ENCODE measurements at regions not wholly inside any gene's neighbourhood (a gene's known extent, or its start where the extent isn't known, plus 50 kb on each side); places are given as distances from the start of the nearest gene placed in this dataset.

GRCh38 chr10:6729071-6729774 lies 149.1 kb upstream of the PRKCQ start:
- no peak for TF ChIP-seq CTCF (IDR thresholded peaks at IDR 0.05; ENCODE audit: low read depth, low read length, missing control alignments)
- no peak overlapping the region for H3K4me3 ChIP-seq (ENCODE audit: low read depth, low read length)
- DNase-seq (ENCODE audit: low read depth) = no peak

- no peak for TF ChIP-seq CTCF (IDR thresholded peaks at IDR 0.05; ENCODE audit: low read depth, low read length, missing control alignments)
- no peak for DNase-seq (ENCODE audit: low read depth)
- no peak overlapping the region for H3K4me3 ChIP-seq (ENCODE audit: low read depth, low read length)
Measured at GRCh38 chr10:6726924-6727323, 146.8 kb upstream of the PRKCQ start.

GRCh38 chr10:6722616-6723004 lies 142.5 kb upstream of the PRKCQ start:
- H3K4me3 ChIP-seq (ENCODE audit: low read depth, low read length) = no peak overlapping the region
- DNase-seq (ENCODE audit: low read depth) = no peak
- no peak for TF ChIP-seq CTCF (IDR thresholded peaks at IDR 0.05; ENCODE audit: low read depth, low read length, missing control alignments)

- TF ChIP-seq CTCF (IDR thresholded peaks at IDR 0.05; ENCODE audit: low read depth, low read length, missing control alignments) = no peak
- no peak overlapping the region for H3K4me3 ChIP-seq (ENCODE audit: low read depth, low read length)
- DNase-seq (ENCODE audit: low read depth) = no peak
Measured at GRCh38 chr10:6721964-6722615, 142.0 kb upstream of the PRKCQ start.

- no peak for TF ChIP-seq CTCF (IDR thresholded peaks at IDR 0.05; ENCODE audit: low read depth, low read length, missing control alignments)
- DNase-seq (ENCODE audit: low read depth) = no peak
- no peak overlapping the region for H3K4me3 ChIP-seq (ENCODE audit: low read depth, low read length)
Measured at GRCh38 chr10:6721480-6721879, 141.4 kb upstream of the PRKCQ start.

- no peak overlapping the region for H3K4me3 ChIP-seq (ENCODE audit: low read depth, low read length)
- DNase-seq (ENCODE audit: low read depth) = no peak
- TF ChIP-seq CTCF (IDR thresholded peaks at IDR 0.05; ENCODE audit: low read depth, low read length, missing control alignments) = no peak
Measured at GRCh38 chr10:6719561-6719960, 139.5 kb upstream of the PRKCQ start.

GRCh38 chr10:6718550-6718949 lies 138.5 kb upstream of the PRKCQ start:
- TF ChIP-seq CTCF (IDR thresholded peaks at IDR 0.05; ENCODE audit: low read depth, low read length, missing control alignments) = no peak

More at GRCh38 chr10:6718550-6718949, 138.5 kb upstream of the PRKCQ start:
- DNase-seq (ENCODE audit: low read depth) = no peak
- no peak overlapping the region for H3K4me3 ChIP-seq (ENCODE audit: low read depth, low read length)

Data from GM12864 (cell line).